H1 (cell line): ENCODE measurements at regions not wholly inside any gene's neighbourhood (a gene's known extent, or its start where the extent isn't known, plus 50 kb on each side); places are given as distances from the start of the nearest gene placed in this dataset.

Source experiments
- CTCF ChIA-PET: fragments of 300-600 bp; sonication (Branson Sonifier 250); formaldehyde crosslinking; loops from one replicate; lab custom pipeline; 2021; ENCODE audit not compliant: partially characterized antibody; lab: Charles Lee
- POLR2A ChIA-PET: fragments of 300-600 bp; sonication (Branson Sonifier 250); formaldehyde crosslinking; loops from one replicate; lab custom pipeline; 2021; ENCODE audit warnings: inconsistent platforms; ENCODE audit not compliant: partially characterized antibody; lab: Charles Lee
- DNase-seq, 2 experiments: peaks; one replicate each; pipeline versions ENCODE4 v3.0.0 to v3.0.0-alpha.2; 2010 to 2022; ENCODE audit warnings: low spot score in 2 of 2, low read depth in 1 of 2, mixed read lengths in 1 of 2
- FAIRE-seq: peaks from 2 replicates; lab custom pipeline; 2011; peaks lifted over from hg19 to GRCh38; lab: Jason Lieb, UNC
- H2AFZ ChIP-seq: 2 replicates; pipeline ENCODE4 v1.8.1; 2012; ENCODE audit warnings: low read length, inconsistent platforms
- H2AK5ac ChIP-seq: 2 replicates; pipeline ENCODE4 v1.6.1; 2013; ENCODE audit warnings: low read depth, low read length
- H2BK120ac ChIP-seq: replicated peaks from 2 replicates; pipeline ENCODE3; 2013; ENCODE audit warnings: low read depth, low read length, inconsistent platforms
- H2BK12ac ChIP-seq: 2 replicates; pipeline ENCODE4 v1.6.1; 2013; ENCODE audit warnings: low read depth, low read length
- H2BK15ac ChIP-seq: 2 replicates; pipeline ENCODE4 v1.6.1; 2013; ENCODE audit warnings: low read length
- H2BK20ac ChIP-seq: 2 replicates; pipeline ENCODE4 v1.6.1; 2013; ENCODE audit warnings: low read length
- H2BK5ac ChIP-seq: 2 replicates; pipeline ENCODE4 v1.6.1; 2013; ENCODE audit warnings: low read depth, low read length
- H3K14ac ChIP-seq: 2 replicates; pipeline ENCODE4 v1.6.1; 2013; ENCODE audit warnings: inconsistent platforms; ENCODE audit not compliant: insufficient read length
- H3K18ac ChIP-seq: 2 replicates; pipeline ENCODE4 v1.6.1; 2013; ENCODE audit warnings: low read length; ENCODE audit errors: extremely low read depth
- H3K23ac ChIP-seq: 2 replicates; pipeline ENCODE4 v1.6.1; 2013; ENCODE audit warnings: inconsistent platforms; ENCODE audit not compliant: insufficient read length
- H3K23me2 ChIP-seq: 2 replicates; pipeline ENCODE4 v1.6.1; 2013; ENCODE audit warnings: low read depth, low read length
- H3K27ac ChIP-seq: 2 replicates; pipeline ENCODE4 v1.6.1; 2011; ENCODE audit warnings: low read depth, low read length, inconsistent platforms
- H3K27me3 ChIP-seq, 4 experiments: replicated peaks in 1 of 4; 1 replicate in 1 of 4; 2 replicates in 3 of 4; pipeline versions ENCODE4 v1.6.1 to v1.8.1; 2011 to 2013; ENCODE audit warnings: low read length in 3 of 4, mild to moderate bottlenecking in 3 of 4, inconsistent platforms in 2 of 4, mixed read lengths in 2 of 4, moderate library complexity in 1 of 4; ENCODE audit not compliant: control insufficient read depth in 3 of 4, insufficient read depth in 3 of 4; ENCODE audit errors: extremely low read depth in 1 of 4
- H3K36me3 ChIP-seq, 4 experiments: 2 replicates each; pipeline versions ENCODE4 v1.6.1 to v1.8.1; 2011 to 2013; ENCODE audit warnings: mild to moderate bottlenecking in 4 of 4, low read length in 3 of 4, moderate library complexity in 2 of 4, control low read depth in 1 of 4, inconsistent platforms in 1 of 4; ENCODE audit not compliant: insufficient read depth in 4 of 4, control insufficient read depth in 2 of 4
- H3K4ac ChIP-seq: replicated peaks from 2 replicates; pipeline ENCODE3; 2013; ENCODE audit warnings: low read length, low read depth, mixed read lengths, inconsistent platforms; ENCODE audit not compliant: insufficient read length
- H3K4me1 ChIP-seq, 4 experiments: replicated peaks in 1 of 4; 1 replicate in 1 of 4; 2 replicates in 3 of 4; pipeline versions ENCODE4 v1.6.1 to v1.8.1; 2011 to 2013; ENCODE audit warnings: low read length in 3 of 4, inconsistent platforms in 2 of 4, mixed read lengths in 1 of 4; ENCODE audit not compliant: insufficient read depth in 4 of 4, control insufficient read depth in 3 of 4
- H3K4me2 ChIP-seq, 2 experiments: 2 replicates each; pipeline versions ENCODE4 v1.6.1 to v1.8.1; 2011 to 2013; ENCODE audit warnings: low read depth in 2 of 2, low read length in 2 of 2, control low read depth in 1 of 2, inconsistent platforms in 1 of 2, mild to moderate bottlenecking in 1 of 2; ENCODE audit not compliant: insufficient read depth in 1 of 2
- H3K4me3 ChIP-seq, 4 experiments: fragments of 200-600, 300-600 bp in 1 of 4; sonication (generic), shearing (Covaris generic), sonication (Bioruptor Twin) in 1 of 4; 2 replicates each; pipeline versions ENCODE4 v1.5.1 to v1.8.1; 2011 to 2016; ENCODE audit warnings: low read length in 4 of 4, low read depth in 3 of 4, control low read depth in 2 of 4, inconsistent platforms in 2 of 4, mild to moderate bottlenecking in 2 of 4, mixed read lengths in 1 of 4, moderate library complexity in 1 of 4; ENCODE audit not compliant: insufficient read depth in 2 of 4; ENCODE audit errors: extremely low read depth in 1 of 4
- H3K56ac ChIP-seq: replicated peaks from 2 replicates; pipeline ENCODE3; 2013; ENCODE audit warnings: low read depth, mild to moderate bottlenecking, mixed read lengths, low read length, inconsistent platforms; ENCODE audit not compliant: insufficient read length
- H3K79me1 ChIP-seq: 2 replicates; pipeline ENCODE4 v1.6.1; 2013; ENCODE audit warnings: low read depth, low read length, control low read depth
- H3K79me2 ChIP-seq, 2 experiments: 2 replicates each; pipeline versions ENCODE4 v1.6.1 to v1.8.1; 2012 to 2013; ENCODE audit warnings: low read length in 2 of 2, mild to moderate bottlenecking in 2 of 2, inconsistent platforms in 1 of 2; ENCODE audit not compliant: insufficient read depth in 2 of 2, control insufficient read depth in 1 of 2
- H3K9ac ChIP-seq, 4 experiments: replicated peaks in 1 of 4; 1 replicate in 1 of 4; 2 replicates in 3 of 4; pipeline versions ENCODE4 v1.6.1 to v1.8.1; 2011 to 2013; ENCODE audit warnings: low read depth in 3 of 4, low read length in 3 of 4, control low read depth in 2 of 4, mild to moderate bottlenecking in 2 of 4, moderate library complexity in 2 of 4, inconsistent platforms in 1 of 4; ENCODE audit errors: extremely low read depth in 1 of 4
- H3K9me3 ChIP-seq, 2 experiments: 2 replicates each; pipeline versions ENCODE4 v1.6.1 to v1.8.1; 2012 to 2013; ENCODE audit warnings: mild to moderate bottlenecking in 2 of 2, moderate library complexity in 2 of 2, control low read depth in 1 of 2, inconsistent platforms in 1 of 2, low read depth in 1 of 2, low read length in 1 of 2, mixed read lengths in 1 of 2; ENCODE audit not compliant: insufficient read depth in 2 of 2
- H4K20me1 ChIP-seq, 2 experiments: replicated peaks in 1 of 2; 2 replicates each; pipeline versions ENCODE3 to v1.8.1; 2011 to 2013; ENCODE audit warnings: inconsistent platforms in 2 of 2, low read length in 2 of 2, mild to moderate bottlenecking in 1 of 2; ENCODE audit not compliant: insufficient read depth in 2 of 2, control insufficient read depth in 1 of 2
- H4K5ac ChIP-seq: 2 replicates; pipeline ENCODE4 v1.6.1; 2013; ENCODE audit warnings: low read length, low read depth, mixed read lengths, inconsistent platforms; ENCODE audit not compliant: insufficient read length
- H4K8ac ChIP-seq: 2 replicates; pipeline ENCODE4 v1.8.0; 2013; ENCODE audit warnings: mild to moderate bottlenecking, moderate library complexity, low read length, inconsistent platforms; ENCODE audit not compliant: insufficient read depth; ENCODE audit errors: extremely low read depth
- H4K91ac ChIP-seq: replicated peaks from 2 replicates; pipeline ENCODE3; 2013; ENCODE audit warnings: low read length, mixed read lengths, inconsistent platforms; ENCODE audit not compliant: insufficient read length
- CTBP2 ChIP-seq: IDR thresholded peaks from 2 replicates; pipeline ENCODE4 v1.7.0; 2011; ENCODE audit warnings: borderline replicate concordance, mild to moderate bottlenecking, moderate library complexity, mixed read lengths, low read length; ENCODE audit not compliant: insufficient read depth, insufficient read length
- EGR1 ChIP-seq: IDR thresholded peaks from 2 replicates; pipeline ENCODE4 v1.6.1; 2011; ENCODE audit warnings: low read depth, low read length, borderline replicate concordance
- EP300 ChIP-seq, 2 experiments: IDR thresholded peaks; 1 replicate in 1 of 2; 2 replicates in 1 of 2; pipeline ENCODE4 v1.6.1; 2011 to 2012; ENCODE audit warnings: low read depth in 2 of 2, low read length in 2 of 2, mild to moderate bottlenecking in 2 of 2, borderline replicate concordance in 1 of 2, inconsistent platforms in 1 of 2, moderate library complexity in 1 of 2
- JUND ChIP-seq: IDR thresholded peaks from 2 replicates; pipeline ENCODE4 v1.6.1; 2011; ENCODE audit warnings: mild to moderate bottlenecking, improper control_type of control experiment, low read length
- KDM4A ChIP-seq: IDR thresholded peaks from one replicate; pipeline ENCODE4 v1.7.1; 2012; ENCODE audit warnings: low read depth, mild to moderate bottlenecking, moderate library complexity, low read length, inconsistent platforms; ENCODE audit not compliant: severe bottlenecking
- KDM5A ChIP-seq: fragments of 200-600 bp; IDR thresholded peaks from 2 replicates; pipeline ENCODE4 v1.7.1; 2012; ENCODE audit warnings: mild to moderate bottlenecking, low read length, inconsistent platforms, mixed read lengths
- NRF1 ChIP-seq: IDR thresholded peaks from 2 replicates; pipeline ENCODE4 v1.6.1; 2011; ENCODE audit warnings: mild to moderate bottlenecking, low read depth, low read length, improper control_type of control experiment
- PHF8 ChIP-seq: fragments of 200-600 bp; sonication (generic); conservative IDR thresholded peaks from 2 replicates; pipeline ENCODE4 v1.7.1; 2012; ENCODE audit warnings: low read depth, mild to moderate bottlenecking, inconsistent platforms, low read length, moderate library complexity
- RFX5 ChIP-seq: IDR thresholded peaks from 2 replicates; pipeline ENCODE4 v1.6.1; 2011; ENCODE audit warnings: low read depth, low read length, improper control_type of control experiment, borderline replicate concordance
- SP4 ChIP-seq: IDR thresholded peaks from 2 replicates; pipeline ENCODE4 v1.6.1; 2012; ENCODE audit warnings: low read length, inconsistent platforms
- TEAD4 ChIP-seq: IDR thresholded peaks from 2 replicates; pipeline ENCODE4 v1.6.1; 2012; ENCODE audit warnings: low read depth, low read length, inconsistent platforms, mixed read lengths
- ZNF274 ChIP-seq: IDR thresholded peaks from 2 replicates; pipeline ENCODE4 v1.7.0; 2012; ENCODE audit warnings: low read length, borderline replicate concordance; ENCODE audit errors: extremely low read depth
- WGBS, 2 experiments: shearing (Covaris generic) in 1 of 2; methylation state at CpG; one replicate each; pipeline versions ENCODE4 v1.1.6 to v1.1.7; 2013 to 2015; ENCODE audit warnings: low lambda C conversion rate in 2 of 2, mixed read lengths in 2 of 2, inconsistent platforms in 1 of 2, low coverage in 1 of 2, missing lambda C conversion rate in 1 of 2; ENCODE audit not compliant: insufficient replicate concordance in 2 of 2, insufficient coverage in 1 of 2, insufficient read length in 1 of 2; ENCODE audit errors: extremely low coverage in 1 of 2, missing lambda C conversion rate in 1 of 2; 5-methylcytosine and 5-hydroxymethylcytosine counted together
- TF ChIP-seq, protein P1 (sequence below): IDR thresholded peaks from 2 replicates; pipeline ENCODE4 v1.6.1; 2012; ENCODE audit warnings: inconsistent platforms
- TF ChIP-seq, protein P2 (sequence below): IDR thresholded peaks from 2 replicates; pipeline ENCODE4 v1.6.1; 2011; ENCODE audit warnings: low read depth, mild to moderate bottlenecking, low read length; ENCODE audit not compliant: insufficient read depth

DNA sequence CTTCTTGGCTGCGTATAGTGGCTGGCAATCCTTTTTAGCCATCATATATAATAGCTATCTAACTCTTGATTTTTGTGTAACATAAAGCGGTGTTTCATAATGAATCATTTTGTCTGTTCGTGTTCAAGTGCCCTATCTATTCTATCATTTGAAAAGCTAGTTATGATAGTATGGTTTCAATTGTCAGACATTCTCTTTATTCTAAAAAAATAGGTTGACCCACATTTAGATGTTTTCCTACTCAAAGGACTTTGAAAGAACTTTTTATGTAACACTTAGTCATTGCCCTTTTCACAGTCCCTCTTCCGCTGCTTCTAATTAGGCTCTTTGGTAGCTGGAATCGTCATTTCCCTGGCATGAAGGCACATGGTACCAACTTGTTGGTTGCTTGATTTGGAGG lies 272.2 kb upstream of the B3GALT2 start:
- H2AK5ac ChIP-seq, result no peak overlapping the region
- no peak overlapping the region for H3K4me3 ChIP-seq
- H3K14ac ChIP-seq, result no peak overlapping the region
- H3K79me2 ChIP-seq, result no peaks in the 10 kb centered on the region
- no peak for DNase-seq
- H3K79me1 ChIP-seq, result no peaks in the 10 kb centered on the region
- no peak overlapping the region for H4K91ac ChIP-seq
- H3K56ac ChIP-seq, result no peak overlapping the region
- no peak overlapping the region for H2BK120ac ChIP-seq
- no peak overlapping the region for H2BK15ac ChIP-seq
- ChIA-PET POLR2A (no interaction called here), CTCF (interaction anchor here (1.1 to 1.7 kb wide), 2 partner anchors 15 to 297 kb away, joined by 3 to 4 read pairs; no protein-coding TSS in a partner anchor)
- H3K4me1 ChIP-seq, result no peaks in the 10 kb centered on the region; a peak in 1 of 7 replicates
- no peak overlapping the region for H2BK5ac ChIP-seq
- no peaks in the 10 kb centered on the region for H3K23me2 ChIP-seq
- no peak overlapping the region for H3K23ac ChIP-seq
- no peaks in the 10 kb centered on the region for H3K36me3 ChIP-seq
- no peak for FAIRE-seq
- H3K18ac ChIP-seq, result no peak overlapping the region
- no peak overlapping the region for H3K4ac ChIP-seq
- WGBS, 2 experiments, result 97% methylated on average over 5 of the region's 5 CpGs; no CpG with 5 or more reads in 1 of the 2 experiments
- no peaks in the 10 kb centered on the region for H3K27me3 ChIP-seq
- H3K9ac ChIP-seq, result no peak overlapping the region
- no peak overlapping the region for H3K27ac ChIP-seq
- H4K20me1 ChIP-seq, result no peaks in the 10 kb centered on the region
- no peak overlapping the region for H3K4me2 ChIP-seq
- H2BK20ac ChIP-seq, result no peak overlapping the region
- H4K8ac ChIP-seq, result no peak overlapping the region
- no peak overlapping the region for H2BK12ac ChIP-seq
- H3K9me3 ChIP-seq, result no peaks in the 10 kb centered on the region
- no peak overlapping the region for H4K5ac ChIP-seq
- H2AFZ ChIP-seq, result no peak overlapping the region
- TF ChIP-seq, protein P1, sequence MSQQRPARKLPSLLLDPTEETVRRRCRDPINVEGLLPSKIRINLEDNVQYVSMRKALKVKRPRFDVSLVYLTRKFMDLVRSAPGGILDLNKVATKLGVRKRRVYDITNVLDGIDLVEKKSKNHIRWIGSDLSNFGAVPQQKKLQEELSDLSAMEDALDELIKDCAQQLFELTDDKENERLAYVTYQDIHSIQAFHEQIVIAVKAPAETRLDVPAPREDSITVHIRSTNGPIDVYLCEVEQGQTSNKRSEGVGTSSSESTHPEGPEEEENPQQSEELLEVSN, result no peak
- TF ChIP-seq CTBP2 (no peak), TEAD4 (no peak), KDM5A (no peak), KDM4A (no peak), JUND (no peak), ZNF274 (no peak), SP4 (no peak), EGR1 (no peak), RFX5 (no peak), NRF1 (no peak), PHF8 (no peak), EP300 (IDR thresholded peaks at IDR 0.05; ENCODE audit: borderline replicate concordance in 1 of 2, low read depth in 2 of 2, low read length in 2 of 2) (no peak)
- TF ChIP-seq, protein P2, sequence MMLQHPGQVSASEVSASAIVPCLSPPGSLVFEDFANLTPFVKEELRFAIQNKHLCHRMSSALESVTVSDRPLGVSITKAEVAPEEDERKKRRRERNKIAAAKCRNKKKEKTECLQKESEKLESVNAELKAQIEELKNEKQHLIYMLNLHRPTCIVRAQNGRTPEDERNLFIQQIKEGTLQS, result no peak
- TF ChIP-seq, all 59 proteins: peak for 0
